ENCODE measurements at regions not wholly inside any gene's neighbourhood (a gene's known extent, or its start where the extent isn't known, plus 50 kb on each side); places are given as distances from the start of the nearest gene placed in this dataset.

GRCh38 chr4:135672202-135672601, 1470.6 kb upstream of the PABPC4L start:
- Histone ChIP-seq H3K36me3 (replicated peaks in 1 of 2) (no peaks in the 10 kb centered on the region), H3K27ac (no peak overlapping the region), H3K4me3 (no peak overlapping the region), H3K27me3 (no peaks in the 10 kb centered on the region), H3K9me3 (replicated peaks in 1 of 3) (no peaks in the 10 kb centered on the region), H3K4me1 (replicated peaks in 1 of 2) (no peaks in the 10 kb centered on the region)
- intact Hi-C loops (cut with DNase I), result no loop called here
- no peak for TF ChIP-seq CTCF (IDR thresholded peaks at IDR 0.05)
- TF ChIP-seq POLR2A (IDR thresholded peaks at IDR 0.05), result no peak
- no peak for DNase-seq
- 74 to 86% (median 84%) methylated on average over 2 of the region's 2 CpGs for WGBS, 4 donors

GRCh38 chr4:135670548-135670947, 1469.0 kb upstream of the PABPC4L start:
- H3K9me3 ChIP-seq (replicated peaks in 1 of 3), result peaks cover 0 to 4% (median 0%) of the 10 kb centered on the region in 3 donors
- H3K36me3 ChIP-seq (replicated peaks in 1 of 2), result no peaks in the 10 kb centered on the region
- H3K4me3 ChIP-seq, result no peak overlapping the region
- DNase-seq, result no peak
- H3K27ac ChIP-seq, result no peak overlapping the region
- H3K27me3 ChIP-seq, result no peaks in the 10 kb centered on the region
- TF ChIP-seq POLR2A (IDR thresholded peaks at IDR 0.05) (no peak), CTCF (IDR thresholded peaks at IDR 0.05) (no peak)
- intact Hi-C loops (cut with DNase I), result no loop called here
- no peaks in the 10 kb centered on the region for H3K4me1 ChIP-seq (replicated peaks in 1 of 2)

Small RNAs in the stretch of these regions (small RNA-seq; reads per million reads assigned to genes)
- 0 to 0.12 reads per million in 2 donors for gene RNU1-89P
- 0 reads per million in 2 donors for gene SERF1AP1
